ENCODE measurements at regions not wholly inside any gene's neighbourhood (a gene's known extent, or its start where the extent isn't known, plus 50 kb on each side); places are given as distances from the start of the nearest gene placed in this dataset.
"Not testable (repeated sequence)": the region's sequence is repeated elsewhere in the genome, so short reads cannot be mapped to it uniquely, and the experiment has no call there.

DNA sequence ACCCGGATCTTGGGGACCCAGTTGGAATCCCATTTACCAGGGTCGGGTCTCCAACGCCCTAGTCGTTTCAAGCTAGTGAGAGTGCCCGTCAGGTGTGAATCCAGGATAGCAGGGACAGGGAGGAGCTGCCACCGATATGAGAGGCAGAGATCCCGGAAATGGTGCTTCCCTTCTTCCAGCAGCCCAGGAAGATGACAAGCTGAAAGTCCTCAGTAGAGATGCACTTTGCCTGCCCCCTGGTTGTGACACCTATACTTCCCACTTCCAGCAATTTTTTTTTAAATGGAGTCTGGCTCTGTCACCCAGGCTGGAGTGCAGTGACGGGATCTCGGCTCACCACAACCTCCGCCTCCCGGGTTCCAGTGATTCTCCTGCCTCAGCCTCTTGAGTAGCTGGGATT lies 503.0 kb downstream of the NTRK3 start:
- DNase-seq (ENCODE audit: low read depth in 2 of 3, low spot score in 2 of 3): no peak

GRCh38 chr15:87752250-87752951 lies 504.1 kb downstream of the NTRK3 start:
- DNase-seq (ENCODE audit: low read depth in 2 of 3, low spot score in 2 of 3): peak in 2 of 3 donors; percentile 23 to 24

- no peak for DNase-seq (ENCODE audit: low read depth in 2 of 3, low spot score in 2 of 3)
Observed at GRCh38 chr15:87748483-87748882, 508.1 kb downstream of the NTRK3 start.

GRCh38 chr15:87747087-87747486 lies 509.5 kb downstream of the NTRK3 start:
- no peak for DNase-seq (ENCODE audit: low read depth in 2 of 3, low spot score in 2 of 3)

GRCh38 chr15:87746333-87746732 lies 510.2 kb downstream of the NTRK3 start:
- DNase-seq (ENCODE audit: low read depth in 2 of 3, low spot score in 2 of 3): no peak

GRCh38 chr15:87744815-87745214 lies 511.7 kb downstream of the NTRK3 start:
- no peak for DNase-seq (ENCODE audit: low read depth in 2 of 3, low spot score in 2 of 3)

- DNase-seq (ENCODE audit: low read depth in 2 of 3, low spot score in 2 of 3): no peak
Observed at GRCh38 chr15:87743562-87743961, 513.0 kb downstream of the NTRK3 start.

GRCh38 chr15:87741350-87741749 lies 515.2 kb downstream of the NTRK3 start:
- no peak for DNase-seq (ENCODE audit: low read depth in 2 of 3, low spot score in 2 of 3)

DNA sequence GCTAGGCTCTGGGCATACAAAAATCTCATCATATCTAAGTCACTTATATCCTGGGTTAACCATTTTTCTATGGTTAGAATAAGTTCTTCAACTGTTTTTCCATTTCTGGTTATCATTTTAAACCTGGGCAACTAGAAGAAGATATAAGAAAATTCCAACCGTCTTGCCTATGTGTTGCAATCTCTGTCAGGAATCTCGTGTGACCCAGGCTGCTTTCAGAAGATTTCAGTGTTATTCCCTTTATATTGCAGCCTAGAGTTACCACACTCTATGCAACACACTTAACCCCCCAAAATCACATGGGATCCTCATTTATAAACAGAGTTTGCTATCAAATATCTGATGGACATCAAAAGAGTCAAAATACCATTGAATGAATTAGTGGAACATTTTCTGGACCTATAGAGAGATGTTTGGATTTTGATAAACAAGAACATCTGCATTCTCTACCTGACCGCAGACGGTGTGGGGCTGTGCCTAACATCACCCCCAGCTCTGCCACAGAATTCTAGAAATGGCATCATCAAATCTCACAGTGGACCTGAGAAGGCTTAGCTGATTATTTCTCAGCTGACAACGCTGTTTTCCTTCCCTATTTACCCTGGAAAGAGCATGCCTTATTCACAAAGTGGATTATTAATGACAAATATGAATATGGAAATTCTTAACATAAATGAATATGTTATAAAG lies 515.7 kb downstream of the NTRK3 start:
- DNase-seq (ENCODE audit: low read depth in 2 of 3, low spot score in 2 of 3): no peak

- DNase-seq (ENCODE audit: low read depth in 2 of 3, low spot score in 2 of 3): no peak
Observed at GRCh38 chr15:87739866-87740265, 516.7 kb downstream of the NTRK3 start.

DNA sequence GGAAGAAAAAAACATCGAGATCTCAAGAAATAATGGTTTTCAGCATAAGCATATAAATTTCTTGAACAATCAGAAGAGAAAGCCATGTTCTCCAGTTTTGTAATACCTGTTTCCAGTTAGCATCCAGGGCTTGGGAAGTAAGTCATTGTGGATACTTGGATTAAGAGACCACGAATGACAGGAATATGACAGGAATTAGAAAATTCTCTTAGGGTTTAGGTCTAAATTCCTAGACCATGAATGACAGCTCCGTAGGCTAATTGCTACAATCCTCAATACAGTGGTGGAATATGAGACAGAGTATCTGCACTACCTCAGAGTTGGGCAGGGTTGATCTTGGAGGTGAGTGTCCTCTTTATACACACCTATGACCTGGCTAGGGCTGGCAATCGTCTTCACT lies 517.5 kb downstream of the NTRK3 start:
- no peak for DNase-seq (ENCODE audit: low read depth in 2 of 3, low spot score in 2 of 3)

DNA sequence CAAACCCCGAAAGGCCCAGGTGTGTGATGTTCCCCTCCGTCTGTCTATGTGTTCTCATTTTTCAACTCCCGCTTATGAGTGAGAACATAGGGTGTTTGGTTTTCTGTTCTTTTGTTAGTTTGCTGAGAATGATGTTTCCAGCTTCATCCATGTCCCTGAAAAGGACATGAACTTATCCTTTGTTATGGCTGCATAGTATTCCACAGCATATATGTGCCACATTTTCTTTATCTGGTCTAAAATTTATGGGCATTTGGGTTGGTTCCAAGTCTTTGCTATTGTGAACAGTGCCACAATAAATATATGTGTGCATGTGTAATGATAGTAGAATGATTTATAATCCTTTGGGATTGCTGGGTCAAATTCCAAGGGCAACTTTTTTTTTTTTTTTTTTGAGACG lies 519.1 kb downstream of the NTRK3 start:
- not testable (repeated sequence) for DNase-seq (ENCODE audit: low read depth in 2 of 3, low spot score in 2 of 3)

DNA sequence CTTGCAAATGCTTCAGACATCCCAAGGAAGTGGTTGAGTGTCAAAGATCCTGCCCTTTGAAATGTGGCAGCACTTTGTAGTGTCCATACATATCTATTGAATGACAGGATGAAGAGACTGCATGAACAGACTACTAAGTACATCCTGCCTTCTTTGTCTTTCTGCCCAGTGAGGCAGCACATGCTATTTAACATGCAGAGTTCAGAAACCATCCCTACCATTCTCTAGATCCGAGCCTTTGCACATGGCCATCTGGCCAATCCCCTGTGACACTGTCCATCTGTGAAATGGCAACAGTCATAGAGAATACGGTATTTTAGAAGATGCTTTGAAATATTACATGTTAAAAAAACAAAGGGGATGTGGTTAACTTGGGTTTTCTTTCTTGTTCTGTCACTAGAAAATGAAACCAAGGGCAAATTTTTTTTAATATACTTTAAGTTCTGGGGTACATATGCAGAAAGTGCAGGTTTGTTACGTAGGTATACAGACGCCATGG lies 519.6 kb downstream of the NTRK3 start:
- DNase-seq (ENCODE audit: low read depth in 2 of 3, low spot score in 2 of 3): peak in 1 of 3 donors; percentile 22

DNA sequence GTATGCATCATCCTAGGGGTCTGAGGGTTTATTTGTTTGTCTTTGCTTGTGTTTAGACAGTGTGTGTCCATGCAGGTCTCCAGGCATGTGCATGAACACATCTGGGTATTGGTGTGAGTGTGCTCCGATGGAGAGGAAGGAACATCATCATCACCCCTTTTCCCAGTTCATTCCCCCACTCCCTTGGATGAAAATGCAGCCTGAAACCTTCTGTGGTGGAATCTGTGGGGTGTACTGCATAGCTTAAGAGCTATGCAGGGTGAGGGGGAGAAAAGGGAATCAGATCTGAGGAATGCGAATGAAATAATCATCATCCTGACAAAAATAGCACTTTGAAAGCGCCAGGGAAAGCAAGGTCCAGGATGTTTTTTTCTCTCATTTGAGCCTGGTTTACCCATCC lies 520.1 kb downstream of the NTRK3 start:
- no peak for DNase-seq (ENCODE audit: low read depth in 2 of 3, low spot score in 2 of 3)

DNA sequence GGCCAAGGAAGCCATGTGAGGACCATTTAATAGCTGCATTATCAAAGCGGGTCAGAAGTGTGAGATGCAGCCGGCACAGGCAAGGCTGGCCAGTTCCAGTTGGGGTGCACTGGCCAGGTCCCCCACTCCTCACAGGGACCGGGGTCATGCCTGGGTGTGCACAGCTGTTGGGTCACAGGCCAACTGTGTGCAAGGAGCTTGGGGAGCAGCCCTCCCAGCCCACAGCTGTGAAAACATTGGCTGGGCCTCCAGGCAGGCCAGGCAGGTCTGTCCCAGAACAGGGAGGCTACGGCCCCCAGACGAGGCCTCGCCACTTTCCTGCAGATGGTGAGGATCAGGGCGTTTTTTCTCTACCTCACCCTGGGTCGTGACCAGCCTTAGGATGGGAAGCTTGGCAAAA lies 521.0 kb downstream of the NTRK3 start:
- no peak for DNase-seq (ENCODE audit: low read depth in 2 of 3, low spot score in 2 of 3)

- no peak for DNase-seq (ENCODE audit: low read depth in 2 of 3, low spot score in 2 of 3)
Observed at GRCh38 chr15:87734571-87735373, 521.8 kb downstream of the NTRK3 start.

GRCh38 chr15:87733977-87734376 lies 522.6 kb downstream of the NTRK3 start:
- DNase-seq (ENCODE audit: low read depth in 2 of 3, low spot score in 2 of 3): no peak

GRCh38 chr15:87733541-87733941 lies 523.0 kb downstream of the NTRK3 start:
- DNase-seq (ENCODE audit: low read depth in 2 of 3, low spot score in 2 of 3): no peak

- no peak for DNase-seq (ENCODE audit: low read depth in 2 of 3, low spot score in 2 of 3)
Observed at GRCh38 chr15:87732976-87733375, 523.6 kb downstream of the NTRK3 start.

DNA sequence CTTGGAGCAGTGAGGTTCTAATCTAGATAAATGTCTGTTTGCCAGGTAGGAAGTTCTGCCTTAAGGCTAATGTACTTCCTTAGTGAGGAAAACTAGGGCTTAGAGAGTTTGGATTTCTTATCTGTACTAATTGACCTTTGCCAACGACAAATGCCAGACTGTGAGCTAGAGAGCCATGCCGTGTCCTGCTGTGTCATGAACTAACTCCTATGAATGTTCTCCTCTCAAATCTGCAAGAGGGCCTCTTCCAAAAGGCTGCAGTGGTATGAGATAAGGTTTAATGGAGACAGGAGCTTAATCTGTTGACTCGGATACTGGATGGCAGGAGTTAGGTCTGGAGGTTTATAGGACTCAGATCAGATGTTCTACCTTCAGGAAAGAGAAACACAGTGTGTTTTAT lies 524.9 kb downstream of the NTRK3 start:
- DNase-seq (ENCODE audit: low read depth in 2 of 3, low spot score in 2 of 3): no peak

DNA sequence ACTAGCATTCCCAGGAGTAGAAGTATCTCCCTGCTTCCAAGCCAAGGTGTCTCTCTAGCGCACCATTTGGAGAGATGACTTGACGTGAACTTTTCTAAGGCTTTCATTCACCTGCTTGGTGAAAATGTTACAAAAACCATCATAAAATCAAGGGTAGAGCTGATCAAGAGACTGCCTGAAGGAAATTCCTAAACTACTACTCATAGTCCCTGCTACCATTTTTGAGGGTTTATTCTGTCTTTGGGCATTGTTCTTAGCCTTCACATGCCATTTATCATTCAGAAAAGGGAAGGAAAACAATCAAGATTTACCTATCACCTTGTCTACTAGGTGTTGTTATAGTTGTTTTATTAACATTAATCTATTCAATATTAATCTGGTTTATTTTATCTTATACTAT lies 525.8 kb downstream of the NTRK3 start:
- DNase-seq (ENCODE audit: low read depth in 2 of 3, low spot score in 2 of 3): no peak
